Gastrocnemius medialis (tissue), 4 donors: ENCODE measurements at regions not wholly inside any gene's neighbourhood (a gene's known extent, or its start where the extent isn't known, plus 50 kb on each side); places are given as distances from the start of the nearest gene placed in this dataset.

ENCODE experiments used
- ATAC-seq, 2 donors: fragments of 150-250 bp; one replicate each; pipeline ENCODE4 v1.9.1; 2016
- DNase-seq, 2 donors: peaks; one replicate each; pipeline ENCODE4 v3.0.0-alpha.2; 2019
- H3K27ac ChIP-seq, 4 donors: fragments of 200-600 bp; sonication (generic); 1 replicate in 1 of 4; 2 replicates in 3 of 4; pipeline ENCODE4 v1.5.1; 2016 to 2018; ENCODE audit warnings: mild to moderate bottlenecking in 2 of 4, moderate library complexity in 1 of 4
- H3K27me3 ChIP-seq, 3 donors: fragments of 200-600 bp; sonication (generic) in 2 of 3; 1 replicate in 1 of 3; 2 replicates in 2 of 3; pipeline versions ENCODE4 v1.5.1 to v1.6.0; 2016 to 2019; ENCODE audit warnings: mild to moderate bottlenecking in 1 of 3, moderate library complexity in 1 of 3
- H3K36me3 ChIP-seq, 2 donors: fragments of 200-600 bp; sonication (generic) in 1 of 2; one replicate each; pipeline ENCODE4 v1.5.1; 2017 to 2018
- H3K4me1 ChIP-seq, 2 donors: fragments of 200-600 bp; sonication (generic) in 1 of 2; one replicate each; pipeline ENCODE4 v1.5.1; 2016 to 2017; ENCODE audit warnings: mild to moderate bottlenecking in 2 of 2
- H3K4me3 ChIP-seq, 4 donors: fragments of 200-600 bp; sonication (generic) in 3 of 4; 1 replicate in 1 of 4; 2 replicates in 3 of 4; pipeline ENCODE4 v1.5.1; 2016 to 2019; ENCODE audit warnings: mild to moderate bottlenecking in 2 of 4
- H3K9me3 ChIP-seq, 3 donors: fragments of 200-600 bp; sonication (generic) in 2 of 3; 1 replicate in 1 of 3; 2 replicates in 2 of 3; pipeline ENCODE4 v1.5.1; 2016 to 2019
- POLR2A ChIP-seq, 2 donors: fragments of 450-650 bp; IDR thresholded peaks; one replicate each; pipeline ENCODE4 v1.6.1; 2017; ENCODE audit warnings: antibody characterized with exemption in 2 of 2, mild to moderate bottlenecking in 2 of 2, moderate library complexity in 2 of 2
- in situ Hi-C, 4 donors: fragments of 200-750 bp; cut with MboI; loops; one replicate each; pipeline versions ENCODE4 v1.15.0 to v1.8.0; 2017; ENCODE audit warnings: low sequenced_read_pairs in 4 of 4
- intact Hi-C: fragments of 100-400 bp; cut with DNase I; formaldehyde crosslinking; loops from one replicate; pipeline ENCODE4 v1.15.1; 2023; ENCODE audit warnings: low total_unique reads
- TF ChIP-seq, protein P1 (sequence below), 5 experiments: fragments of 450-650 bp in 3 of 5; fragments of 200-600 bp in 2 of 5; sonication (generic) in 2 of 5; IDR thresholded peaks in 4 of 5; conservative IDR thresholded peaks in 1 of 5; 1 replicate in 4 of 5; 2 replicates in 1 of 5; pipeline ENCODE4 v1.5.1; 2016 to 2019; ENCODE audit warnings: antibody characterized with exemption in 5 of 5, mild to moderate bottlenecking in 3 of 5, moderate library complexity in 3 of 5

DNA sequence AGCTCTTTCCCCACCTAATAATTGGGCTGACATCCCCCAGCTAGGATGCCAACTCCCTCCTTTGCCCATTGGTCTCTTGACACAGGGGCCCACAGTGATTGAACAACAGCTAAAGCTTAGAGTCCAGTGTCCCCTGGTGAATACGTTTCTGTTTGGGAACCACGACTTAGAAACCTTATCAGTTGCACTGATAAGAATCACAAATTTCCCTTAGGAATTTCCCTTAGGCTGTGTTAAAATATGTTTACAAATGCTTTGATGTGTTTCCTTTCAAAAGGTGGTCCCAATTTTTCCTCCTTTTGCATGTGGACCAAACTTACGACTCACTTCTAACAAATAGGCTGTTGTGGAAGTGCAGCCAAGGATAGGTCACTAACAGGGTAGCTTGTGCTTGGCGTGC lies 126.0 kb upstream of the INHBA start:
- TF ChIP-seq, protein P1, sequence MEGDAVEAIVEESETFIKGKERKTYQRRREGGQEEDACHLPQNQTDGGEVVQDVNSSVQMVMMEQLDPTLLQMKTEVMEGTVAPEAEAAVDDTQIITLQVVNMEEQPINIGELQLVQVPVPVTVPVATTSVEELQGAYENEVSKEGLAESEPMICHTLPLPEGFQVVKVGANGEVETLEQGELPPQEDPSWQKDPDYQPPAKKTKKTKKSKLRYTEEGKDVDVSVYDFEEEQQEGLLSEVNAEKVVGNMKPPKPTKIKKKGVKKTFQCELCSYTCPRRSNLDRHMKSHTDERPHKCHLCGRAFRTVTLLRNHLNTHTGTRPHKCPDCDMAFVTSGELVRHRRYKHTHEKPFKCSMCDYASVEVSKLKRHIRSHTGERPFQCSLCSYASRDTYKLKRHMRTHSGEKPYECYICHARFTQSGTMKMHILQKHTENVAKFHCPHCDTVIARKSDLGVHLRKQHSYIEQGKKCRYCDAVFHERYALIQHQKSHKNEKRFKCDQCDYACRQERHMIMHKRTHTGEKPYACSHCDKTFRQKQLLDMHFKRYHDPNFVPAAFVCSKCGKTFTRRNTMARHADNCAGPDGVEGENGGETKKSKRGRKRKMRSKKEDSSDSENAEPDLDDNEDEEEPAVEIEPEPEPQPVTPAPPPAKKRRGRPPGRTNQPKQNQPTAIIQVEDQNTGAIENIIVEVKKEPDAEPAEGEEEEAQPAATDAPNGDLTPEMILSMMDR (IDR thresholded peaks at IDR 0.05 in 4 of 5, conservative IDR thresholded peaks at IDR 0.05 in 1 of 5): no peak
- Histone ChIP-seq H3K4me1 (no peaks in the 10 kb centered on the region), H3K27ac (no peak overlapping the region), H3K36me3 (no peaks in the 10 kb centered on the region), H3K27me3 (no peaks in the 10 kb centered on the region), H3K4me3 (no peak overlapping the region), H3K9me3 (no peaks in the 10 kb centered on the region)
- in situ Hi-C loops: no loop called here
- intact Hi-C loops: no loop called here
- ATAC-seq: no peak
- DNase-seq: no peak

DNA sequence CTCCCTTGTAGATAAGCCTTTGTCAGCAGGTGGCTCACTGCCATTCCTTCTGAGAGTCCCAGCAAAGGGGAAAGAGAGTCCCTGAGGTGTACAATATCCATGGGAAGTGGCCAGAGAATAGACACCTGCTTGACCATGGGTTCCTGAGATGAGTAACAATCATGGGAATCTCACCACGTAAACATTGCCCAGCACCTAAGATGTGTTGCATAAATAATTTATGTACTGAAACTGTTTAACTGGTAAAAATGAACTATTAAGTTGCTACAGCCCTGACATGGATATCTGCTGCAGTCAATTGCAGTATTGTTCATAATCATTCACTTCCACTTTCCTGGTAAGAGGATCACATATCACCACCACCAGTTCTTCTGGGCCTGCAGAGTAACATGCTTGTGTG lies 123.8 kb upstream of the INHBA start:
- H3K36me3 ChIP-seq: no peaks in the 10 kb centered on the region
- no peaks in the 10 kb centered on the region for H3K9me3 ChIP-seq
- no peak overlapping the region for H3K4me3 ChIP-seq
- no peak overlapping the region for H3K27ac ChIP-seq
- TF ChIP-seq, protein P1 (IDR thresholded peaks at IDR 0.05 in 4 of 5, conservative IDR thresholded peaks at IDR 0.05 in 1 of 5): no peak
- H3K4me1 ChIP-seq: no peaks in the 10 kb centered on the region
- DNase-seq (no peak), ATAC-seq (no peak)
- no peaks in the 10 kb centered on the region for H3K27me3 ChIP-seq
- in situ Hi-C loops: no loop called here
- intact Hi-C loops: no loop called here

DNA sequence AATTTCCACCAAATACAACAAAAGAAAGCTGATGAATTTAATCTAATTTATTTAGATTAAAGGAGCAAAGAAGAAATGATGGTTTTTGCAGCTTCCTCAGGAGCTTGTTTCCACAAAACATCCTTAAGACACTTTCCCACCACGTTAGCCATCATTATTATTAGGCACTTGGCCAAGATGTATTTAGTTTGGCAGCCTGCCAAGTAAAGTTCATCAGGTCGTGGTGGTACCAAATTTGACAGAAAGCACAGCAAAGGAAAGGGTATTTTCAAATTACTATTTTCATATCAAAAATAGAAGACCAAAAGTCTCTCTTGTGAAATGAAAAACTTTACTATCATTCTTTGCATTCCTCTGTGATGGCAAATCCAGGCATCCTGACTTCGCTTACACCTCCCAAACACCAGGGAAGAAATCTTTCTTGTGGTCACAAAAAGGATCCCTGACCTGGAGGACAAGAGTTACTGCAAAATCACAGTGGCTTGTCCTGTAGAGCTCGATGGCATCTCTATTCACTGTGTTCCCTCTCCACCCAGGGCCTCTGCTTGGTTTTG lies 123.1 kb upstream of the INHBA start:
- ATAC-seq: no peak
- H3K4me3 ChIP-seq: no peak overlapping the region
- intact Hi-C loops (no loop called here), in situ Hi-C loops (no loop called here)
- no peaks in the 10 kb centered on the region for H3K4me1 ChIP-seq
- no peak for TF ChIP-seq POLR2A (IDR thresholded peaks at IDR 0.05)
- TF ChIP-seq, protein P1 (IDR thresholded peaks at IDR 0.05 in 4 of 5, conservative IDR thresholded peaks at IDR 0.05 in 1 of 5): no peak
- no peaks in the 10 kb centered on the region for H3K36me3 ChIP-seq
- DNase-seq: no peak
- H3K9me3 ChIP-seq: no peaks in the 10 kb centered on the region
- no peaks in the 10 kb centered on the region for H3K27me3 ChIP-seq
- no peak overlapping the region for H3K27ac ChIP-seq

DNA sequence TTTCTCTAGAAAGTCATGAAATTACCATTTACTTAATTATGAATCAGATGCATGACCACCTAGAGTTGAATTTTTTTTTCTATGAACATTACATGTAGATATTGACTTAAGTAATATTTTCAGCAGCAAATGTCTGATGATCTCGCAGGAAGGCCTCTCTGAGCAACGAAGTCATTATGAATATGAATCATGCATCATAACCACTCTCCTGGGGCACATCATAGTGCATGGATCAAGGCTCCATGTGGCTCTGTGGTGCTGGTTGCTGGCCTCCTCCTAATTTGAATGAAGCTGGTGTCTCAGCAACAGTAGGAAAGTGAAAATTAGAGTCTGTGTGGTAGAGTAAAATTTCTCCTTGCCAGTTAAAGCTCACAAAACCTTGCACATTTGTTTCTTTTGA lies 121.4 kb upstream of the INHBA start:
- Histone ChIP-seq H3K4me1 (no peaks in the 10 kb centered on the region), H3K4me3 (no peak overlapping the region), H3K27ac (no peak overlapping the region), H3K9me3 (no peaks in the 10 kb centered on the region), H3K27me3 (no peaks in the 10 kb centered on the region), H3K36me3 (no peaks in the 10 kb centered on the region)
- TF ChIP-seq, protein P1 (IDR thresholded peaks at IDR 0.05 in 4 of 5, conservative IDR thresholded peaks at IDR 0.05 in 1 of 5): no peak
- TF ChIP-seq POLR2A (IDR thresholded peaks at IDR 0.05): no peak
- intact Hi-C loops: no loop called here
- DNase-seq (no peak), ATAC-seq (no peak)
- in situ Hi-C loops: no loop called here

DNA sequence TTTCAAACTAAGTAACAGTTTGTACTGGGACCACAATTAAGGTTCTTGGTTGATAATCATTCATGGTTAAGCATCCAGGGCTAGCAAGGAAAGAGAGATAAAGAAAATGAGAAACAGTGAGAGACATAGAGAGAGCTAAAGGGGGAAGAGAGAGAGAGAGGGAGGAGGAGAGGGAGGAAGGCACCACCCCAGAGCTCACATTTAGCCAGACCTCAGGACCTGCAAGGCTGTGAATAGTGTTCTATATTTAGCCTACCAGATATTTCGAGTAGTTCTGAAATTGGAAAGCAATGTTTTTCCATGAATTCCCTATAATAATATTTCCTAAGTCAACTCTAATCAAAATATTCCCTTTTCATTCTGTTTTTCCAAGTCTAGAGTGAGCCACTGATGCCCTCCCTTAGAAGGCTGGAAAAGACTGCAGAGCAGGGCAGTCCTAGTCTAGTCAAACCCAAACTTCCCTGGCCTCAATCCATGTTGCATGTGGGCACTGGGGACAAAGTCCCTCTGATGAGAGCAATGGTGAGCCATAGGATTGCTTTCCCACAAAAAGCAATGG lies 119.4 kb upstream of the INHBA start:
- no peak for ATAC-seq
- H3K27ac ChIP-seq: no peak overlapping the region
- in situ Hi-C loops: no loop called here

More for the DNA sequence above, 119.4 kb upstream of the INHBA start:
- H3K4me1 ChIP-seq: no peaks in the 10 kb centered on the region
- no peak overlapping the region for H3K4me3 ChIP-seq
- no peak for DNase-seq
- H3K36me3 ChIP-seq: no peaks in the 10 kb centered on the region
- intact Hi-C loops: no loop called here
- no peaks in the 10 kb centered on the region for H3K9me3 ChIP-seq
- no peaks in the 10 kb centered on the region for H3K27me3 ChIP-seq
- no peak for TF ChIP-seq POLR2A (IDR thresholded peaks at IDR 0.05)
- TF ChIP-seq, protein P1 (IDR thresholded peaks at IDR 0.05 in 4 of 5, conservative IDR thresholded peaks at IDR 0.05 in 1 of 5): no peak
